ENCODE measurements at regions not wholly inside any gene's neighbourhood (a gene's known extent, or its start where the extent isn't known, plus 50 kb on each side); places are given as distances from the start of the nearest gene placed in this dataset.
"Not testable (repeated sequence)": the region's sequence is repeated elsewhere in the genome, so short reads cannot be mapped to it uniquely, and the experiment has no call there.

GRCh38 chr17:71024172-71024571, 854.8 kb downstream of the KCNJ2 start:
- Histone ChIP-seq H3K36me3 (ENCODE audit: insufficient read depth, low read depth, low read length) (no peaks in the 10 kb centered on the region), H3K9me3 (ENCODE audit: insufficient read depth, low read depth, low read length) (no peaks in the 10 kb centered on the region), H3K27me3 (ENCODE audit: insufficient read depth, low read length) (peaks cover 10% of the 10 kb centered on the region; the same call in 1 of the 2 replicates), H3K4me3 (ENCODE audit: low read length) (no peak overlapping the region), H3K27ac (ENCODE audit: low read length) (no peak overlapping the region), H3K9ac (ENCODE audit: low read depth, low read length) (no peak overlapping the region), H3K4me1 (ENCODE audit: insufficient read depth, low read length) (peaks cover 26% of the 10 kb centered on the region; the same call in 1 of the 2 replicates)

- Histone ChIP-seq H3K27ac (ENCODE audit: low read length) (no peak overlapping the region), H3K27me3 (ENCODE audit: insufficient read depth, low read length) (peaks cover 17% of the 10 kb centered on the region; the same call in 1 of the 2 replicates), H3K9ac (ENCODE audit: low read depth, low read length) (no peak overlapping the region), H3K36me3 (ENCODE audit: insufficient read depth, low read depth, low read length) (no peaks in the 10 kb centered on the region), H3K9me3 (ENCODE audit: insufficient read depth, low read depth, low read length) (no peaks in the 10 kb centered on the region), H3K4me3 (ENCODE audit: low read length) (no peak overlapping the region), H3K4me1 (ENCODE audit: insufficient read depth, low read length) (peaks cover 21% of the 10 kb centered on the region; the same call in 1 of the 2 replicates)
These were observed 855.6 kb downstream of the KCNJ2 start for GRCh38 chr17:71024969-71025368.

- Histone ChIP-seq H3K4me3 (ENCODE audit: low read length) (no peak overlapping the region), H3K27ac (ENCODE audit: low read length) (no peak overlapping the region), H3K9ac (ENCODE audit: low read depth, low read length) (no peak overlapping the region), H3K9me3 (ENCODE audit: insufficient read depth, low read depth, low read length) (no peaks in the 10 kb centered on the region), H3K36me3 (ENCODE audit: insufficient read depth, low read depth, low read length) (no peaks in the 10 kb centered on the region), H3K27me3 (ENCODE audit: insufficient read depth, low read length) (peaks cover 46% of the 10 kb centered on the region), H3K4me1 (ENCODE audit: insufficient read depth, low read length) (peaks cover 15% of the 10 kb centered on the region; the same call in 1 of the 2 replicates)
These were observed 859.9 kb downstream of the KCNJ2 start for GRCh38 chr17:71029246-71029645.

GRCh38 chr17:71031286-71031685, 862.0 kb downstream of the KCNJ2 start:
- not testable (repeated sequence) for H3K9me3 ChIP-seq (ENCODE audit: insufficient read depth, low read depth, low read length); H3K9ac ChIP-seq (ENCODE audit: low read depth, low read length); H3K36me3 ChIP-seq (ENCODE audit: insufficient read depth, low read depth, low read length); H3K27ac ChIP-seq (ENCODE audit: low read length); H3K4me3 ChIP-seq (ENCODE audit: low read length)
- H3K4me1 ChIP-seq (ENCODE audit: insufficient read depth, low read length), result peaks cover 21% of the 10 kb centered on the region; the same call in 1 of the 2 replicates
- H3K27me3 ChIP-seq (ENCODE audit: insufficient read depth, low read length), result peaks cover 61% of the 10 kb centered on the region

- H3K9me3 ChIP-seq (ENCODE audit: insufficient read depth, low read depth, low read length), result no peaks in the 10 kb centered on the region
- H3K4me3 ChIP-seq (ENCODE audit: low read length), result peak overlapping the region; percentile 52
- no peak overlapping the region for H3K9ac ChIP-seq (ENCODE audit: low read depth, low read length)
- H3K27me3 ChIP-seq (ENCODE audit: insufficient read depth, low read length), result peaks cover 76% of the 10 kb centered on the region
- H3K36me3 ChIP-seq (ENCODE audit: insufficient read depth, low read depth, low read length), result no peaks in the 10 kb centered on the region
- H3K4me1 ChIP-seq (ENCODE audit: insufficient read depth, low read length), result peaks cover 25% of the 10 kb centered on the region; the same call in 1 of the 2 replicates
- H3K27ac ChIP-seq (ENCODE audit: low read length), result no peak overlapping the region
These were observed 863.5 kb downstream of the KCNJ2 start for GRCh38 chr17:71032746-71033273.

GRCh38 chr17:71033336-71033735, 864.0 kb downstream of the KCNJ2 start:
- H3K36me3 ChIP-seq (ENCODE audit: insufficient read depth, low read depth, low read length), result no peaks in the 10 kb centered on the region
- peaks cover 82% of the 10 kb centered on the region for H3K27me3 ChIP-seq (ENCODE audit: insufficient read depth, low read length)
- no peak overlapping the region for H3K27ac ChIP-seq (ENCODE audit: low read length)
- H3K4me3 ChIP-seq (ENCODE audit: low read length), result peak overlapping the region; percentile 52
- H3K9ac ChIP-seq (ENCODE audit: low read depth, low read length), result no peak overlapping the region
- peaks cover 25% of the 10 kb centered on the region; the same call in 1 of the 2 replicates for H3K4me1 ChIP-seq (ENCODE audit: insufficient read depth, low read length)
- no peaks in the 10 kb centered on the region for H3K9me3 ChIP-seq (ENCODE audit: insufficient read depth, low read depth, low read length)

- no peak overlapping the region for H3K4me3 ChIP-seq (ENCODE audit: low read length)
- H3K9me3 ChIP-seq (ENCODE audit: insufficient read depth, low read depth, low read length), result no peaks in the 10 kb centered on the region
- peaks cover 25% of the 10 kb centered on the region; the same call in 1 of the 2 replicates for H3K4me1 ChIP-seq (ENCODE audit: insufficient read depth, low read length)
- no peaks in the 10 kb centered on the region for H3K36me3 ChIP-seq (ENCODE audit: insufficient read depth, low read depth, low read length)
- no peak overlapping the region for H3K9ac ChIP-seq (ENCODE audit: low read depth, low read length)
- no peak overlapping the region for H3K27ac ChIP-seq (ENCODE audit: low read length)
- H3K27me3 ChIP-seq (ENCODE audit: insufficient read depth, low read length), result peaks cover 85% of the 10 kb centered on the region
These were observed 865.9 kb downstream of the KCNJ2 start for GRCh38 chr17:71035226-71035625.

- Histone ChIP-seq H3K9me3 (ENCODE audit: insufficient read depth, low read depth, low read length) (no peaks in the 10 kb centered on the region), H3K4me3 (ENCODE audit: low read length) (no peak overlapping the region), H3K36me3 (ENCODE audit: insufficient read depth, low read depth, low read length) (no peaks in the 10 kb centered on the region), H3K9ac (ENCODE audit: low read depth, low read length) (no peak overlapping the region), H3K27ac (ENCODE audit: low read length) (no peak overlapping the region), H3K4me1 (ENCODE audit: insufficient read depth, low read length) (peaks cover 19% of the 10 kb centered on the region; the same call in 1 of the 2 replicates), H3K27me3 (ENCODE audit: insufficient read depth, low read length) (peaks cover 64% of the 10 kb centered on the region)
These were observed 868.1 kb downstream of the KCNJ2 start for GRCh38 chr17:71037386-71037785.

- no peak overlapping the region for H3K4me3 ChIP-seq (ENCODE audit: low read length)
- no peaks in the 10 kb centered on the region for H3K36me3 ChIP-seq (ENCODE audit: insufficient read depth, low read depth, low read length)
- H3K4me1 ChIP-seq (ENCODE audit: insufficient read depth, low read length), result peaks cover 9% of the 10 kb centered on the region; the same call in 1 of the 2 replicates
- H3K27me3 ChIP-seq (ENCODE audit: insufficient read depth, low read length), result peaks cover 54% of the 10 kb centered on the region
- H3K9ac ChIP-seq (ENCODE audit: low read depth, low read length), result no peak overlapping the region
- no peak overlapping the region for H3K27ac ChIP-seq (ENCODE audit: low read length)
- no peaks in the 10 kb centered on the region for H3K9me3 ChIP-seq (ENCODE audit: insufficient read depth, low read depth, low read length)
These were observed 870.1 kb downstream of the KCNJ2 start for GRCh38 chr17:71039391-71039790.

- H3K4me3 ChIP-seq (ENCODE audit: low read length), result no peak overlapping the region
- H3K27ac ChIP-seq (ENCODE audit: low read length), result no peak overlapping the region
- no peaks in the 10 kb centered on the region for H3K36me3 ChIP-seq (ENCODE audit: insufficient read depth, low read depth, low read length)
- no peaks in the 10 kb centered on the region for H3K27me3 ChIP-seq (ENCODE audit: insufficient read depth, low read length)
- H3K9ac ChIP-seq (ENCODE audit: low read depth, low read length), result no peak overlapping the region
- no peaks in the 10 kb centered on the region for H3K9me3 ChIP-seq (ENCODE audit: insufficient read depth, low read depth, low read length)
- no peaks in the 10 kb centered on the region for H3K4me1 ChIP-seq (ENCODE audit: insufficient read depth, low read length)
These were observed 883.6 kb downstream of the KCNJ2 start for GRCh38 chr17:71052971-71053370.

GRCh38 chr17:71055128-71055527, 885.8 kb downstream of the KCNJ2 start:
- Histone ChIP-seq H3K36me3 (ENCODE audit: insufficient read depth, low read depth, low read length) (no peaks in the 10 kb centered on the region), H3K9me3 (ENCODE audit: insufficient read depth, low read depth, low read length) (no peaks in the 10 kb centered on the region; the same call in 1 of the 2 replicates), H3K27me3 (ENCODE audit: insufficient read depth, low read length) (no peaks in the 10 kb centered on the region), H3K27ac (ENCODE audit: low read length) (no peak overlapping the region), H3K4me1 (ENCODE audit: insufficient read depth, low read length) (no peaks in the 10 kb centered on the region), H3K9ac (ENCODE audit: low read depth, low read length) (no peak overlapping the region), H3K4me3 (ENCODE audit: low read length) (no peak overlapping the region)

- H3K27me3 ChIP-seq (ENCODE audit: insufficient read depth, low read length), result no peaks in the 10 kb centered on the region
- H3K9me3 ChIP-seq (ENCODE audit: insufficient read depth, low read depth, low read length), result no peaks in the 10 kb centered on the region; the same call in 1 of the 2 replicates
- no peak overlapping the region for H3K9ac ChIP-seq (ENCODE audit: low read depth, low read length)
- H3K4me1 ChIP-seq (ENCODE audit: insufficient read depth, low read length), result no peaks in the 10 kb centered on the region
- H3K4me3 ChIP-seq (ENCODE audit: low read length), result no peak overlapping the region
- H3K27ac ChIP-seq (ENCODE audit: low read length), result no peak overlapping the region
- H3K36me3 ChIP-seq (ENCODE audit: insufficient read depth, low read depth, low read length), result no peaks in the 10 kb centered on the region
These were observed 888.1 kb downstream of the KCNJ2 start for GRCh38 chr17:71057448-71057847.

Data from iPS-20b (cell line).